Peyer's patch (tissue), 4 donors: ENCODE measurements at regions not wholly inside any gene's neighbourhood (a gene's known extent, or its start where the extent isn't known, plus 50 kb on each side); places are given as distances from the start of the nearest gene placed in this dataset.

Source experiments
- DNase-seq, 3 donors: peaks; one replicate each; pipeline ENCODE4 v3.0.0-alpha.2; 2017 to 2019
- H3K27ac ChIP-seq, 4 donors: fragments of 200-600 bp; sonication (generic); one replicate each; pipeline ENCODE4 v1.5.1; 2016 to 2019
- H3K27me3 ChIP-seq, 2 donors: fragments of 200-600 bp; sonication (generic); one replicate each; pipeline ENCODE4 v1.5.1; 2019
- H3K36me3 ChIP-seq, 3 donors: fragments of 200-600 bp; sonication (generic); one replicate each; pipeline ENCODE4 v1.5.1; 2016 to 2019
- H3K4me1 ChIP-seq, 4 donors: fragments of 200-600 bp; sonication (generic); one replicate each; pipeline ENCODE4 v1.5.1; 2016 to 2019
- H3K4me3 ChIP-seq, 4 donors: fragments of 200-600 bp; sonication (generic); 1 replicate in 3 of 4; 2 replicates in 1 of 4; pipeline ENCODE4 v1.5.1; 2016 to 2019; ENCODE audit warnings: mild to moderate bottlenecking in 1 of 4
- H3K9me3 ChIP-seq, 4 donors: fragments of 200-600 bp; sonication (generic); one replicate each; pipeline ENCODE4 v1.5.1; 2016 to 2019; ENCODE audit warnings: mild to moderate bottlenecking in 1 of 4
- CTCF ChIP-seq, 6 experiments: fragments of 450-650 bp in 4 of 6; fragments of 200-600 bp in 2 of 6; sonication (generic) in 1 of 6; IDR thresholded peaks; one replicate each; pipeline ENCODE4 v1.5.1; 2017 to 2019; ENCODE audit warnings: antibody characterized with exemption in 6 of 6, mild to moderate bottlenecking in 3 of 6, moderate library complexity in 1 of 6
- POLR2A ChIP-seq, 2 donors: fragments of 450-650 bp; IDR thresholded peaks; one replicate each; pipeline ENCODE4 v1.5.1; 2017; ENCODE audit warnings: antibody characterized with exemption in 2 of 2, mild to moderate bottlenecking in 2 of 2, moderate library complexity in 2 of 2

DNA sequence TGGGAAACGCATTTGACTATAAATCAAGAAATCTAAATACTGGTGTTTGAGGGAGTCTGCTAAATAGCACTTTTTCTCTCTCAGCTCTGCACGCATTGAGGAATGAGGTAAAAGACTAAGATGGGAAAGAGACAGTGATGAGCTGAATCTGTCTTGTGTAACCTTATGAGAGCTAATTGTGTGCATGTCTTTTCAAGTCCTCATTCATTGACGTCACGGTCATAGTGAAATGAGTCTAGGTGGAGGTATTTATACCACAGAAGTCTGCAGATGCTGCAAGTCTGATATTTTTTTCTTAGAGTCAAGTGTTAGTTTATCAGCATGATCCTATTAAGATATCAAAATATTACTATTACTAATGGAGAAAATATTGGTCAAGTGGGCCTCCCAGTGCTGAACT, 361.5 kb upstream of the HS3ST1 start:
- DNase-seq = no peak
- no peak overlapping the region for H3K4me3 ChIP-seq

GRCh38 chr4:11783588-11783987, 354.9 kb upstream of the HS3ST1 start:
- Histone ChIP-seq H3K36me3 (no peaks in the 10 kb centered on the region), H3K9me3 (no peaks in the 10 kb centered on the region), H3K27me3 (no peaks in the 10 kb centered on the region), H3K4me3 (no peak overlapping the region), H3K4me1 (no peaks in the 10 kb centered on the region), H3K27ac (no peak overlapping the region)
- TF ChIP-seq POLR2A (IDR thresholded peaks at IDR 0.05) = no peak
- no peak for TF ChIP-seq CTCF (IDR thresholded peaks at IDR 0.05)
- no peak for DNase-seq

More for the DNA sequence above, 361.5 kb upstream of the HS3ST1 start:
- no peaks in the 10 kb centered on the region for H3K9me3 ChIP-seq
- TF ChIP-seq CTCF (IDR thresholded peaks at IDR 0.05) (no peak), POLR2A (IDR thresholded peaks at IDR 0.05) (no peak)
- H3K36me3 ChIP-seq = no peaks in the 10 kb centered on the region
- no peaks in the 10 kb centered on the region for H3K27me3 ChIP-seq
- no peak overlapping the region for H3K27ac ChIP-seq
- no peaks in the 10 kb centered on the region for H3K4me1 ChIP-seq

DNA sequence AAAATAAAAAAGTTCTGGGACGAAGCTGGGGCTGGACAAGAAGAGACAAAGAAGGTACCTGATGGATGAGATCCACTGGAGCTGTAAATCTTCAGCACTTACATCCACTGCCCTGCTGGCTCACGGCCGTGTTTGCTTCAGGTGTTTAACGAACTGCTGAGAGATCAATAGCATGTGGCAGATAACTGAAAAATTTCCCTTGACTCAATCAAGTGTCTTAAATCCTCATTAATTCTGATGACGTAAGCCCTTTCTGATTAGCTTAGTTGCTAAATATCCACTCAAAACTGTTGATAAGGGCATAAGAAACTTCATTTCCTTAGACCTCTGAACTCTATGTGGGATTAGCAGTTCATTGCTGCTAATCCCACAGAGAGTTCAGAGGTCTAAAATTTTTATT, 354.2 kb upstream of the HS3ST1 start:
- no peak overlapping the region for H3K4me3 ChIP-seq
- H3K9me3 ChIP-seq = no peaks in the 10 kb centered on the region
- H3K36me3 ChIP-seq = no peaks in the 10 kb centered on the region
- TF ChIP-seq POLR2A (IDR thresholded peaks at IDR 0.05) (no peak), CTCF (IDR thresholded peaks at IDR 0.05) (no peak)
- no peak for DNase-seq
- H3K27me3 ChIP-seq = no peaks in the 10 kb centered on the region
- H3K27ac ChIP-seq = no peak overlapping the region
- no peaks in the 10 kb centered on the region for H3K4me1 ChIP-seq

- no peak overlapping the region for H3K27ac ChIP-seq
- TF ChIP-seq CTCF (IDR thresholded peaks at IDR 0.05) (no peak), POLR2A (IDR thresholded peaks at IDR 0.05) (no peak)
- no peaks in the 10 kb centered on the region for H3K4me1 ChIP-seq
- no peaks in the 10 kb centered on the region for H3K36me3 ChIP-seq
- no peaks in the 10 kb centered on the region for H3K27me3 ChIP-seq
- DNase-seq = no peak
- no peaks in the 10 kb centered on the region for H3K9me3 ChIP-seq
- no peak overlapping the region for H3K4me3 ChIP-seq
These were observed 348.8 kb upstream of the HS3ST1 start for GRCh38 chr4:11777447-11777846.

DNA sequence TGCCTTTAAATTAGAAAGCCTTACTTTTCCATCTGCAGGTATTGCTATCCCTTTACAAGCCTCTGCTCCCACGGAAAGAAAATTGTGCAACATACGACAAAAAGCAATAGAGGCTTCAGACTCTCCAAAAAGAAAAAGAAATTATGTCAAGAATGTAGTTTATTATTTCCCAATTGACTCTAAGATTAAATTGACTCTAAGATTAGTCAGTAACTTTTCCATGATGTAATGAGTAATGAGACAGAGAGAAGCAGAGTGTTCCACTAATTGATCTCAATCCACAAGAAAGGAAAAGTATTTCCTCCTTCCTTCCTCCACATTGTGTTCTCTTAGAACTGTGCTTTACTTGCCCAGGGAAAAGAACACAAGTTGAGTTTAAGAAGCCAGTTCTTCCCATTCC, 345.7 kb upstream of the HS3ST1 start:
- H3K4me3 ChIP-seq = no peak overlapping the region
- no peaks in the 10 kb centered on the region for H3K4me1 ChIP-seq
- no peaks in the 10 kb centered on the region for H3K27me3 ChIP-seq
- no peak overlapping the region for H3K27ac ChIP-seq
- no peak for TF ChIP-seq POLR2A (IDR thresholded peaks at IDR 0.05)
- no peak for TF ChIP-seq CTCF (IDR thresholded peaks at IDR 0.05)
- H3K36me3 ChIP-seq = no peaks in the 10 kb centered on the region
- no peak for DNase-seq
- H3K9me3 ChIP-seq = no peaks in the 10 kb centered on the region

GRCh38 chr4:11773798-11774197, 345.1 kb upstream of the HS3ST1 start:
- H3K27me3 ChIP-seq = no peaks in the 10 kb centered on the region
- H3K9me3 ChIP-seq = no peaks in the 10 kb centered on the region
- H3K4me1 ChIP-seq = no peaks in the 10 kb centered on the region
- no peaks in the 10 kb centered on the region for H3K36me3 ChIP-seq
- H3K27ac ChIP-seq = no peak overlapping the region
- TF ChIP-seq POLR2A (IDR thresholded peaks at IDR 0.05) (no peak), CTCF (IDR thresholded peaks at IDR 0.05) (no peak)
- no peak overlapping the region for H3K4me3 ChIP-seq
- DNase-seq = no peak
